IPS-NIHi7 (cell line): ENCODE measurements at regions not wholly inside any gene's neighbourhood (a gene's known extent, or its start where the extent isn't known, plus 50 kb on each side); places are given as distances from the start of the nearest gene placed in this dataset.
"Not testable (repeated sequence)": the region's sequence is repeated elsewhere in the genome, so short reads cannot be mapped to it uniquely, and the experiment has no call there.

Source experiments
- DNase-seq: peaks from one replicate; pipeline ENCODE4 v3.0.0; 2012; ENCODE audit warnings: mixed read lengths; ENCODE audit errors: extremely low spot score

GRCh38 chr15:81777546-81777945, 268.3 kb downstream of the MEX3B start:
- DNase-seq = no peak

GRCh38 chr15:81776976-81777375, 268.8 kb downstream of the MEX3B start:
- DNase-seq = no peak

DNA sequence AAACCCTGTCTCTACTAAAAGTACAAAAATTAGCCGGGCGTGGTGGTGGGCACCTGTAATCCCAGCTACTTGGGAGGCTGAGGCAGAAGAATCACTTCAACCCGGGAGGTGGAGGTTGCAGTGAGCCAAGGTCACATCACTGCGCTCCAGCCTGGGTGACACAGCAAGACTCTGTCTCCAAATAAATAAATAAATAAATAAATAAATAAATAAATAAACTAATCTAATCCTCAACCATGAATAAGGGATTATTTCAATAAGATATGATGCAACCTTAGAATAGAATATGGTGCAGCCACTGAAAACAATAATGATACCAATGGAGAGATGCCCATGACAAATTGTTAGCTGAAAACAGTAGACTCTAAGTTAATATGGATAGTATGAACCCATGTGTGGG, 270.0 kb downstream of the MEX3B start:
- DNase-seq = not testable (repeated sequence)

DNA sequence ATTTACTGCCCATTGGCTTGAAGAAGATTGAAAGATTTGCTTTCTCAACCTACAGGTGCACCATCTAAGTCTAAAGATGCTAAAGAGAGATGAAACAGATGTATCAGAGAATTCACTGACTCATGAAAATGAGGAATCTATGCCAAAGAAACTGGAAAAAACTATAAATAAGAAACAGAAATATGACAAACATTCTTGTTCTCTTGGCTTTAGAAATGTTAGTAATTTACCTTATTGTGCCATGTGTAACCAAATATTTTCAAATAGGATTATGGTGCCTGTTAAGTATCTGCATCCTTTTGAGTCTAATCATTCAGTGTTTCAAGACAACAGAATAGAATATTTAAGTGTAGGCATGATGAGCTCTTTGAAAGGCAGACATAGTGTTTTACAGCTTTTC, 271.5 kb downstream of the MEX3B start:
- DNase-seq = no peak

- no peak for DNase-seq
Observed at GRCh38 chr15:81768773-81769172, 277.0 kb downstream of the MEX3B start.

DNA sequence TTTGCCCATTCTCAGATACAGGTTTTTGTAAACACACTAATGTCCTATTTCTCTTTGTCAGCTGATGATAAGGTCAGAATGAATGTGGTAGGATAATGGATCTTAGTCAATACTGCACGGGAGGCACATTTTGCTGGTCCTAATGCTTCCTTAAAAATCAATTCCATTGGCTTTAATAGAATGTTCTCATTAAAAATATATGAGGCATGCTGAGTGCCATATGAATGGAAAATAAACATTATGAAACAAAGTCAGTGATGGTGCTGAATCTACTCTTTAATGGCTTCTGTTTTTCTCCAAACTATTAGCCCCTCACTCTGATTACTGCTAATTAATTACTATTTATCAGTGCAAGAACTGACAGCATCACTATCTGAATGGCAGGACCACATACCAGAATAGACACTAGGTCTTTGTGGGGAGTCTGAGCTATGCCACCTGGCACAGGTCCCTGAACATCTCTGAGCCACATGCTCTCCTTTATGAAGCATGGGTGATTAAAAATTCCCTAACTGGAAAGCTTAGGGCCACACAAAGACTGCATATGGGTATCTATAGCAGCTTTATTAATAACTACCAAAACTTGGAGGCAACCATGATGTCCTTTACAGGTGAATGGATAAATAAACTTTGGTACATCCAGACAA, 278.9 kb downstream of the MEX3B start:
- DNase-seq = no peak

DNA sequence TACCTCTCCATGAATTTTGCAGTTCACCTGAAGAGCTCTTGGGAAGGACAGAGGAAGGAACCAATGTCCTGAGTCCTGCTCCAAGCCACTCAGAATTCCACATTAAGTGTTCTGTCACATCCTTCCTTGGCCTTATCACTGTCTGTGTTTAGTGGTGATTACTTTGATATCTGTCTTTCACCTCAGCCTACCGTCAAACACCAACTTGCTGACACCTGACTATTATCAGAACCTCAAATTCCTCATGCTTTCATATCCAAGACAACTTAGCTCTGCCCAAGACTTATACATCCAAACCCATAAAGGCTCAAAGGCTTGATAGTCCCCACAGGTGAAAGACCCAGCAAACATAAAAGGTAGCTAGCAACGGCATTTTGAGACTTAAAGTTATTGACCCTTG, 280.0 kb downstream of the MEX3B start:
- DNase-seq = no peak

GRCh38 chr15:81763304-81763703, 282.5 kb downstream of the MEX3B start:
- DNase-seq = no peak

DNA sequence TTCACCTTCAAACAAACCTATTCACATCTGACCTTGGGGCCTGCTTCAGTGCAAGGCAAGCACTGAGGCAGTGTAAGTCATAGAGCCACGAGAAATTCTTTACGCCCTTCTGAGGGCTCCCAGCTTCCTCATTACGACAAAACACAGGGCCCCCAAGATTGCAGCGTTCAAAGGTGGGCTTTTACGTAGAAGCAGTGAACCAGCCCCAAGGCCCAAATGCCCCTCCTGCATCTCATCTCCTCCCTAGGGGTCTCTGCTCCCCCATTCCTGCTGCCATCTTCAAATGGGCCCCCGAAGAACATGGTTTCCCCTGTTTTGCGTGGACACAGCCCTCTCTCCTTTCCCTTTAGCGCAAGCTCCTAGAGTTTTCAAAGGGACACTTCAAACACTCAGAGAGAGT, 285.1 kb downstream of the MEX3B start:
- no peak for DNase-seq

- no peak for DNase-seq
Observed at GRCh38 chr15:81758818-81759284, 287.0 kb downstream of the MEX3B start.

- no peak for DNase-seq
Observed at GRCh38 chr15:81755626-81756025, 290.2 kb downstream of the MEX3B start.

- DNase-seq = no peak
Observed at GRCh38 chr15:81754078-81754477, 291.7 kb downstream of the MEX3B start.

DNA sequence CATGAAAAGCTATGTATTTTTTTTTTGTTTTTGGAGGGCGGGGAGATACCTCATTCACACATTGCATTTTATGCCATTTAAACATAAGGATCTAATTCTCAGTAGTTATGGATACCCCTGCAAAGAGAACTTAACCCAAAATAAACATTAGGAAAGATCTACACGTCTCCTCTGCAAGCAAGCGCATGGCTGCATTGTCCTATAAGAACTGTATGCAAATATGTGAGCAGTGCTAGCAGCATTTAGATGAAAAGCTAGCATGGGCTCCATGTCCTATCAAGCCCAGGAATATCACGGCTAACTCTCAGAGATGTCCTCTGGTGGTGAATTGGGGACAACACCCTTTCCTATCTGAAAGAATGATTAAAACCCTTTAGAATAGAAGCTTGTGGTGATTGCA, 292.8 kb downstream of the MEX3B start:
- DNase-seq = no peak

DNA sequence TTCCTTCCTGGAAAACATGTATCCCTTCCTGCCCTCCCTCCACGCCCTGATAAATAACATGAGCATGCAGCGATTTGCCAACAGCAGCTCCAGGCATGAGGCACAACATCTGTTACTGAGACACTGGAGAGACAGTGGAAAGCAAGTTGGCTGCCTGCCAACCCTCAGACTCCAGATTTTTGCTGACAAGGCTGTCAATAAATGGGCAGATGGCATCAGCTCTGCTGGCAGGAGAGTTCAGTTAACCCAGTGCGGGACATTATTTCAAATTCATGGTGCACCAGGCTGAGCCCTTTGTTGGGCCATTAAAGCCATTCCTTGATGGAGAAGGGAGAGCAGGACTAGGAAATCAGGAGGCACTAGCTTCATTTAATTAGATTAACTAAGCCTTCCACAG, 293.3 kb downstream of the MEX3B start:
- DNase-seq = no peak

- no peak for DNase-seq
Observed at GRCh38 chr15:81751816-81752545, 293.8 kb downstream of the MEX3B start.

- DNase-seq = no peak
Observed at GRCh38 chr15:81751256-81751655, 294.6 kb downstream of the MEX3B start.

DNA sequence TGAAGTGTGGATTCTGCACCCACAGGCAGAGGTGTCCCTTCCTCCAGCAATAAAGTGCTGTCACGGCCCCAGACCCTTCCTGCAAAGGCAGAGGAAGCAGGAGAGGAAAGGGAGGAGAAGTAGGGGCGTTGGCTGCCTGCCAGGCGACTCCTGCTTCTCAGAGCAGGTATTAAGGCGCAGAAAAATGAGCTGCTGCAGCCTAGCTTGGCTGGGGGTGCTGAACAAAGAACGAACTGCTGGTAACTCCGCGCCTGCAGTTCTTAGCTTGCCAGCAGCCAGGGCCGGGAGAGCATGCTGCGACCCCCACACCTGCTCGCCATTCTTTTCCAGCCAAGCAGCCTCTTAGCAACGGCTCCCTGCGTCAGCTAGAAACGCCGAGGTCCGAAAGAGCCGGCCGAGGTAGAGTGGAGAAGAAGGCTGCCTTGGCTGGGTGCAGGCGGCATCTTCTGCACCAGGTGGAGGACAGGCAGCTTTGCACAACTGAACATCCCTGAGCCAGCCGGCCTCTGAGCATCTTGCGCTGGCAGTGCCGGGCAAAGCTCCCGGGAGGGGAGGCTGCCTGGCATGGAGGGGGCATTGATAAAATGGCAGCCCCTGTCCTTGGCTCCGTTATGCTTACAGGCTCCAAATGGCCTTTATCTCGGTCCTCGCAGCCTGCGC, 296.0 kb downstream of the MEX3B start:
- no peak for DNase-seq

- no peak for DNase-seq
Observed at GRCh38 chr15:81747482-81747881, 298.3 kb downstream of the MEX3B start.

DNA sequence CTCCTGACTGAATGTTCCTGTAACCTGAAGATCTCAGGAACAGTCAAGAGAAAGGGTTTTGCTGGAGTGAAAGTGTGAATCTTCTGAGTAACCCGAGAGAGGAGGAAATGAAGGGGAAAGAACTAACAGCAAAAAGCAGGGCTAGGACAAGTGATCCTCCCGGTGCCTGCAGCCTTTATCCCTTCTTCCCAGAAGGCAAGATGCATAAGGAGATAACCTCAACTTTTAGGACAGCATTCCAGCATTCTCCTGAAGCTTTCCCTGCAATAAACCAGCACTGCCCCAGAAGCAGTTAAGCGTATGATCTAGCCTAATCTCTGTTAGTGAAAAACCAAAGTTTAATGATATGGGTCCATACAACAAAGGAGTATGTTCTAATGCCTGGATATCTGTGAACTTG, 298.8 kb downstream of the MEX3B start:
- DNase-seq = no peak

DNA sequence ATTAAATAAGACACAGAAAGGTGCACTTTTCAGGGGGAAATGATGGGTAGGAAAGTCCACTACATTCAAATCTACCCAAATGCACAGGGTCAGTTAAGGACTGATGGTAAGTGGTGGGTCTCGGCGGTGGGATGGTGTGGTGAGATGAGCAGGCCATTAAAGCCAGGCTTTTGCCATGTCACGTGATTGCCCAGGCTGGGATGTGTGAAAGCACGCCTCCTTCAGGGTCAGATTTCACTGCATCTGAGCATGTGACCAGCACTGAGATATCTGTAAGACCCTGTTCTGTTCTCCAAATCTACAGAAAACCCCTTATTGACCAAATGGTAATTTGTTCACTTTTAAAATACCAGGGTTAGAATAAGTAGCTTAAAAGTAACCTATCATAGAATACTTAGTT, 301.5 kb downstream of the MEX3B start:
- no peak for DNase-seq

DNA sequence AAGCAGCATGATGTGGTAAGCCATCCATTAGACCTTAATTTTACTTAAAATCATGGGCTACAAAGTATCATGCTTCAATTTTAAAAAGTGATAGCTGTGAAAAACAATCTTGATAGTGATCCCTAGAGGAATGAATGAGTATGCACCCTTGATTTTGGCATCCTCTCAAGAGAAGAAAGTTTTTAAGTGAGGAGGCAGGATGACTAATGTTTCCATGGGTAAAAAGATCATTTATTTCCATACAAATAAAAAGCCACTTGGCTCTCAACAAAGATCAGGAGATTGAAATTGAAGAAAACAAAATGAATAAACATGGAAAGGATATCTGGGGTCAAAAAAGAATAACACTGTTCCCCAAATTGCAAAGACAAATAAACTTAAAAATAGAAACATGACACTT, 305.4 kb downstream of the MEX3B start:
- DNase-seq = no peak

DNA sequence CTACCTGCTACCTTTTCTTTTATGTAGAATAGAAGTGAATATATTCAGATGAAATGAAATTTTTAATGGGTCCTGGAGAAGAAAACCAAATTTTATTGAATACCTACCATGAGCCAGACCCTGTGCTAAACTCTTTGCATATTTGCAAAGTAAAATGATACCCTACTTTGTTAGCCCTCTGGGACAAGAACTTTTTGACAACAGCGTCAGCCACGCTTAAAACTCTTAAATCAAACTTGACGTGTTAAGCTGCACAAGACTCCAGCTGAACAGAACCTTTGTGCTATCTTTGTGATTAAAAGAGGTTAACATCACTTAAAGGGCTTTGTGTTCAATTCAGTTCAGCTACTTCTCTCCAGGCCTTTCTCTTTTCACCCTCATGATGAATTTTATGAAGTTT, 316.5 kb downstream of the MEX3B start:
- DNase-seq = no peak

GRCh38 chr15:81728726-81729125, 317.1 kb downstream of the MEX3B start:
- no peak for DNase-seq
